ENCODE measurements at regions not wholly inside any gene's neighbourhood (a gene's known extent, or its start where the extent isn't known, plus 50 kb on each side); places are given as distances from the start of the nearest gene placed in this dataset.

DNA sequence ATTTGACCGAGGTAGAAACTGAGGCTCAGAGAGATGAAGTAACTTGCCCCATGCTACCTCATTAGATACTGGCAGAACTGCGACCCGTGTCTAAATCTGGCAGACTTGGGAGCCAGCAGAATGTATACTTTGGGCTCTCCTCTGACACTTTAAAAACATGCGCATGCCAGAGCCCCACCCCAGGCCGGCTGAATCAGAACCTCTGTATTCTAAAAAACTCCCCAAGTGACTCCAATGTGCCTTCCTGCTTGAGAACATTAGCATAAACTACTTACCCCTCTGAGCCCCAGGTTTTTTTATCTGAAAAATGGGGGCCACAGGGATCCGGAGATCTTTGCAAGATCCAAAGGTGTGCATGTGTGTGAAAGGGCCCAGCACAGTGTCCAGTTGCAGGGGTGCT, 344.7 kb upstream of the USP24 start:
- no peak overlapping the region for H3K4me3 ChIP-seq (ENCODE audit: low read length in 3 of 3)
- intact Hi-C loops (cut with DNase I), result no loop called here

DNA sequence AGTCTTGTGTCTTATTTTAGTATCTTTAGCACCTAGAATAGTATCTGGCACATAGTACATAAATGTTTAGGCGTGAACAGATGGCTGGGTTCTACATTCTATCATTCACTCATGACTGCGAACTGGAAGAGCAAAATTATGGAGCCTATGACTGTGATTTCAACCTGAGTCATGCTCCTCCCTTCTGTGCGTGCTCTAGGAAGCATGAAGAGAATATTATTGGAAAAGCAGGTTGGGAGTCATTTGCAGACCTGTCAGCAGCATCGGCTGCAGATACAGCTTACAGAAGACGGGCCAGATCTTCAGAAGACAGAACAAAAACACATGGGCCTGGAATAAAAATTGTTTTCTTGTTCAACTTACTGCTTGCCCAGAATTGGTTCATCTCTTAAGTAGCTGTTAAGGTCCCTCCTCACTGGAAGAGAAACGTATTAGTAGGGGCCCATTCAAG, 344.0 kb upstream of the USP24 start:
- Histone ChIP-seq H3K4me1 (ENCODE audit: control insufficient read depth in 2 of 3, insufficient read depth in 2 of 3, low read depth in 1 of 3, low read length in 3 of 3) (no peaks in the 10 kb centered on the region), H3K27me3 (ENCODE audit: control insufficient read depth, insufficient read depth, low read length) (no peaks in the 10 kb centered on the region), H3K27ac (ENCODE audit: low read depth in 2 of 2, low read length in 2 of 2) (no peak overlapping the region), H3K9ac (ENCODE audit: low read length in 3 of 3) (no peak overlapping the region), H3K4me3 (ENCODE audit: low read length in 3 of 3) (no peak overlapping the region), H3K36me3 (ENCODE audit: control insufficient read depth in 2 of 3, insufficient read depth in 3 of 3, low read length in 3 of 3) (no peaks in the 10 kb centered on the region), H3K9me3 (ENCODE audit: control insufficient read depth in 2 of 3, insufficient read depth in 1 of 3, low read length in 3 of 3) (peaks cover 0 to 1% (median 0%) of the 10 kb centered on the region in 3 donors)
- DNase-seq, result no peak
- intact Hi-C loops (cut with DNase I), result no loop called here
- TF ChIP-seq, protein P1, sequence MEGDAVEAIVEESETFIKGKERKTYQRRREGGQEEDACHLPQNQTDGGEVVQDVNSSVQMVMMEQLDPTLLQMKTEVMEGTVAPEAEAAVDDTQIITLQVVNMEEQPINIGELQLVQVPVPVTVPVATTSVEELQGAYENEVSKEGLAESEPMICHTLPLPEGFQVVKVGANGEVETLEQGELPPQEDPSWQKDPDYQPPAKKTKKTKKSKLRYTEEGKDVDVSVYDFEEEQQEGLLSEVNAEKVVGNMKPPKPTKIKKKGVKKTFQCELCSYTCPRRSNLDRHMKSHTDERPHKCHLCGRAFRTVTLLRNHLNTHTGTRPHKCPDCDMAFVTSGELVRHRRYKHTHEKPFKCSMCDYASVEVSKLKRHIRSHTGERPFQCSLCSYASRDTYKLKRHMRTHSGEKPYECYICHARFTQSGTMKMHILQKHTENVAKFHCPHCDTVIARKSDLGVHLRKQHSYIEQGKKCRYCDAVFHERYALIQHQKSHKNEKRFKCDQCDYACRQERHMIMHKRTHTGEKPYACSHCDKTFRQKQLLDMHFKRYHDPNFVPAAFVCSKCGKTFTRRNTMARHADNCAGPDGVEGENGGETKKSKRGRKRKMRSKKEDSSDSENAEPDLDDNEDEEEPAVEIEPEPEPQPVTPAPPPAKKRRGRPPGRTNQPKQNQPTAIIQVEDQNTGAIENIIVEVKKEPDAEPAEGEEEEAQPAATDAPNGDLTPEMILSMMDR (IDR thresholded peaks at IDR 0.05; ENCODE audit: borderline replicate concordance, extremely low read depth, insufficient read depth), result no peak
- FAIRE-seq, result no peak

More for the DNA sequence above, 344.7 kb upstream of the USP24 start:
- TF ChIP-seq, protein P1 (IDR thresholded peaks at IDR 0.05; ENCODE audit: borderline replicate concordance, extremely low read depth, insufficient read depth), result no peak
- H3K36me3 ChIP-seq (ENCODE audit: control insufficient read depth in 2 of 3, insufficient read depth in 3 of 3, low read length in 3 of 3), result no peaks in the 10 kb centered on the region
- H3K9ac ChIP-seq (ENCODE audit: low read length in 3 of 3), result no peak overlapping the region
- no peak overlapping the region for H3K27ac ChIP-seq (ENCODE audit: low read depth in 2 of 2, low read length in 2 of 2)
- no peaks in the 10 kb centered on the region for H3K4me1 ChIP-seq (ENCODE audit: control insufficient read depth in 2 of 3, insufficient read depth in 2 of 3, low read depth in 1 of 3, low read length in 3 of 3)
- DNase-seq (no peak), FAIRE-seq (no peak)
- H3K9me3 ChIP-seq (ENCODE audit: control insufficient read depth in 2 of 3, insufficient read depth in 1 of 3, low read length in 3 of 3), result peaks cover 0 to 1% (median 0%) of the 10 kb centered on the region in 3 donors
- H3K27me3 ChIP-seq (ENCODE audit: control insufficient read depth, insufficient read depth, low read length), result no peaks in the 10 kb centered on the region

DNA sequence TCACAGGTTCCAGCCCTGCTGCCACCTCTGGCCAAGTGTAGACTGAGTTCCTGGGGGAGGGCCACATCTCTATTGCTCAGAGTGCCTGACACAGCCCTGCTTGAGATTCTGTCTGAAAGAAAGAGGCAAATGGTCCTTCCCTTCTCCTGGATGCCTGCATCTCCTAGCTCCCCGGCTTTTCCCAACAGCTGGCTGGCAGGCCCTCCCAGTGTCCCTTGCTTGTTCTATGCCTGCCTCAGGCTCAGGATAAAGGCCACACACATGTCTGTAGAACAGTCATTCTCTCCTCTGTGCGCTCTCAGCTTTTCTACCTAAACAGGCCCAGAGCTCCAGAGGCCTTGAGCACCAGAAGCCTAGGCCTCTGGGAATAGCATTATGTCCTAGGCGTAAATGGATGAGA, 343.4 kb upstream of the USP24 start:
- no peak overlapping the region for H3K27ac ChIP-seq (ENCODE audit: low read depth in 2 of 2, low read length in 2 of 2)
- intact Hi-C loops (cut with DNase I), result no loop called here
- FAIRE-seq, result no peak

More for the DNA sequence above, 343.4 kb upstream of the USP24 start:
- Histone ChIP-seq H3K27me3 (ENCODE audit: control insufficient read depth, insufficient read depth, low read length) (no peaks in the 10 kb centered on the region), H3K4me1 (ENCODE audit: control insufficient read depth in 2 of 3, insufficient read depth in 2 of 3, low read depth in 1 of 3, low read length in 3 of 3) (no peaks in the 10 kb centered on the region), H3K4me3 (ENCODE audit: low read length in 3 of 3) (no peak overlapping the region), H3K9me3 (ENCODE audit: control insufficient read depth in 2 of 3, insufficient read depth in 1 of 3, low read length in 3 of 3) (peaks cover 0 to 1% (median 0%) of the 10 kb centered on the region in 3 donors), H3K9ac (ENCODE audit: low read length in 3 of 3) (no peak overlapping the region), H3K36me3 (ENCODE audit: control insufficient read depth in 2 of 3, insufficient read depth in 3 of 3, low read length in 3 of 3) (no peaks in the 10 kb centered on the region)
- TF ChIP-seq, protein P1 (IDR thresholded peaks at IDR 0.05; ENCODE audit: borderline replicate concordance, extremely low read depth, insufficient read depth), result no peak
- no peak for DNase-seq

Data from kidney (tissue), 13 donors.